Upper lobe of left lung (tissue), 6 donors: ENCODE measurements at regions not wholly inside any gene's neighbourhood (a gene's known extent, or its start where the extent isn't known, plus 50 kb on each side); places are given as distances from the start of the nearest gene placed in this dataset.
A peak's percentile ranks its signal among the peaks of the same experiment; 100 is the strongest.

Experiments
- ATAC-seq, 2 donors: fragments of 200-7000 bp; cut with Tn5 transposase; one replicate each; pipeline ENCODE4 v1.9.1; 2022; ENCODE audit warnings: mild to moderate bottlenecking in 2 of 2, moderate library complexity in 2 of 2; ENCODE audit not compliant: low FRiP score in 2 of 2
- DNase-seq, 2 donors: peaks; one replicate each; pipeline ENCODE4 v3.0.0-alpha.2; 2019 to 2020
- H3K27ac ChIP-seq, 4 donors: fragments of 200-600 bp; sonication (generic); one replicate each; pipeline ENCODE4 v1.5.1; 2016 to 2019
- H3K27me3 ChIP-seq, 4 donors: fragments of 200-600 bp; sonication (generic); one replicate each; pipeline ENCODE4 v1.5.1; 2017 to 2019
- H3K36me3 ChIP-seq, 4 donors: fragments of 200-600 bp; sonication (generic); one replicate each; pipeline ENCODE4 v1.5.1; 2016 to 2019
- H3K4me1 ChIP-seq, 4 donors: fragments of 200-600 bp; sonication (generic); one replicate each; pipeline ENCODE4 v1.5.1; 2018 to 2019
- H3K4me3 ChIP-seq, 4 donors: fragments of 200-600 bp; sonication (generic); one replicate each; pipeline ENCODE4 v1.5.1; 2017 to 2019; ENCODE audit warnings: mild to moderate bottlenecking in 2 of 4, moderate library complexity in 1 of 4
- H3K9me3 ChIP-seq, 4 donors: fragments of 200-600 bp; sonication (generic); one replicate each; pipeline ENCODE4 v1.5.1; 2018 to 2019
- CTCF ChIP-seq, 6 experiments: fragments of 450-650 bp in 4 of 6; fragments of 200-600 bp in 2 of 6; sonication (generic) in 2 of 6; IDR thresholded peaks; one replicate each; pipeline ENCODE4 v1.5.1; 2016 to 2019; ENCODE audit warnings: antibody characterized with exemption in 6 of 6
- EP300 ChIP-seq, 4 donors: sonication (generic); formaldehyde crosslinking; IDR thresholded peaks; one replicate each; pipeline ENCODE4 v1.5.1; 2017; ENCODE audit warnings: antibody characterized with exemption in 4 of 4, control low read depth in 2 of 4
- POLR2A ChIP-seq, 4 donors: fragments of 450-650 bp; IDR thresholded peaks; one replicate each; pipeline ENCODE4 v1.5.1; 2016 to 2017; ENCODE audit warnings: antibody characterized with exemption in 4 of 4, mild to moderate bottlenecking in 2 of 4
- POLR2AphosphoS5 ChIP-seq, 2 donors: sonication (generic); formaldehyde crosslinking; IDR thresholded peaks; one replicate each; pipeline ENCODE4 v1.5.1; 2017; ENCODE audit warnings: antibody characterized with exemption in 2 of 2
- WGBS, 2 donors: methylation state at CpG; one replicate each; pipeline ENCODE4 v1.1.5; 2017 to 2018; 5-methylcytosine and 5-hydroxymethylcytosine counted together
- donor health status: DM: no; HTN: no; CAD: no; lungs with moderate emphysema.
- donor health status: DM: no; HTN: yes; CAD: no; lungs with severe emphysema.

DNA sequence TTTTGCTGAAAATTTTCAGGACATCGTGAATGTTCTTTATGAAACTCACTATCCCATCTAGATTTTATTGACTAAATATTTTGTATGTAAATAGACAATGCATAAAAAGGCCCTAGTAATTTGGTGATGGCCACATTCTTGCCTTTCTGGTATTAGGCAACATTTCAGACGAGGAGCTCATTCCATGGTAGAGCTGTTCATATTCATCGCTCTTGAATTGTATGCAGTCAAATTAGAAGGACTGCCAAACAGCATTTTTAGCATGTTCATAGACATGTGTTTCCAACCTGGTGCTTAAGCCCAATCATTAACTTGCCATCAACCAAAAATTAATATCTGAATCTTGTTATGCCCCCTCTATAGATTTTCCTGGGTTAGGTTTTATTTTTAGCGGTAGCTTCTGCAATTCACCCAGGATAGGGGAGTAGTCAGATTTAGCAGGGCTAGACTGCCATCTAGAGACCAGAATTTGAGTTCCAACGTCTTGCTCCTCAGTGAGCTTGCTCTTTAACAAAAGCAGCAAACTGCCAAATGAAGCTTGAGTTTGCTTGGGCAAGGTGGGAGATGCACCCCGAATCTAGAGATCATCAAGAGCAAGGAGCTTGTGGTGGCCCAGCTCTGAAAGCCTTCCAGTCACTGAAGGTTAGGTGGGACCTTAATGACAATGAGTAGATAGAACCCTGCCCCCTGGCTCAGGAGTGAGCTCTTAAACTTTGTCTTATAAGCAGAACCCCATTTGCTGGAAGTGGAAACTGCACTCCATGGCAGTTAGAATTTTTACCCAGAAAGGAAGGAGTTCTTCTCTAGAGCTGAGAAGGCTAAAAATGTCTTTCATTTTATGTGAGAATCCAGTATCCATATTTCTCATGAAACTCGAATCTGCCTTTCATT lies 456.2 kb downstream of the RASEF start:
- DNase-seq, result peak in 1 of 2 donors; percentile 34
- WGBS, 2 donors, result 46 to 52% methylated on average over 7 of the region's 7 CpGs
- Histone ChIP-seq H3K36me3 (no peaks in the 10 kb centered on the region), H3K27me3 (no peaks in the 10 kb centered on the region), H3K27ac (no peak overlapping the region), H3K4me1 (peaks cover 0 to 15% (median 7%) of the 10 kb centered on the region in 4 donors), H3K4me3 (no peak overlapping the region), H3K9me3 (no peaks in the 10 kb centered on the region)
- TF ChIP-seq CTCF (IDR thresholded peaks at IDR 0.05), result peak in 5 of 6 experiments; percentile 34 to 68 (median 53)
- no peak for TF ChIP-seq EP300 (IDR thresholded peaks at IDR 0.05)
- ATAC-seq, result peak in 1 of 2 donors; percentile 88

- H3K27ac ChIP-seq, result no peak overlapping the region
- ATAC-seq, result no peak
- H3K4me1 ChIP-seq, result peaks cover 0 to 15% (median 7%) of the 10 kb centered on the region in 4 donors
- H3K27me3 ChIP-seq, result no peaks in the 10 kb centered on the region
- TF ChIP-seq CTCF (IDR thresholded peaks at IDR 0.05), result no peak
- TF ChIP-seq EP300 (IDR thresholded peaks at IDR 0.05), result no peak
- H3K36me3 ChIP-seq, result no peaks in the 10 kb centered on the region
- H3K9me3 ChIP-seq, result no peaks in the 10 kb centered on the region
- no peak overlapping the region for H3K4me3 ChIP-seq
- no peak for DNase-seq
- 62 to 74% methylated on average over 4 of the region's 4 CpGs for WGBS, 2 donors
Measured at GRCh38 chr9:82608487-82608886, 454.5 kb downstream of the RASEF start.

DNA sequence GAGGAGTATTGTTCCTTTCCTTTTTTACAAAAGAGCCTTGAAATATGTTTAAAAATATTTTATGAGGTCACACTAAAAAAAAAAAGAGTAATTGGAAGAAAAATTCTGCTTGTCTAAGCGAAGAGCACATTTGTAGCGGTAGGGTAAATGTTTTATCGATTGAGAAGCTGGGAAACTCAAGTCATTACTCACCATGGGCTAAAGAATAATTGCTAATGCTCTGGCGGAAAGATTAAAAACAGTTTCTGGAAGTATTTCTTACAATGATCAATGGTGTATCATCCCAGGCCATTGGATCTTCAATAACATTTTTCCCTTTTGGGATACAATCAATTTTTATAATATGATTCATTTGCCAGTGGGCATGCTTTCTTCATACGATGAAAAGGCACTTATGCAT lies 450.0 kb downstream of the RASEF start:
- Histone ChIP-seq H3K4me1 (no peaks in the 10 kb centered on the region), H3K27ac (no peak overlapping the region), H3K9me3 (no peaks in the 10 kb centered on the region), H3K36me3 (no peaks in the 10 kb centered on the region), H3K27me3 (no peaks in the 10 kb centered on the region), H3K4me3 (no peak overlapping the region)
- TF ChIP-seq POLR2AphosphoS5 (IDR thresholded peaks at IDR 0.05) (no peak), POLR2A (IDR thresholded peaks at IDR 0.05) (no peak), CTCF (IDR thresholded peaks at IDR 0.05) (no peak), EP300 (IDR thresholded peaks at IDR 0.05) (no peak)
- DNase-seq (no peak), ATAC-seq (no peak)
- WGBS, 2 donors, result 84 to 86% methylated on average over 5 of the region's 5 CpGs

DNA sequence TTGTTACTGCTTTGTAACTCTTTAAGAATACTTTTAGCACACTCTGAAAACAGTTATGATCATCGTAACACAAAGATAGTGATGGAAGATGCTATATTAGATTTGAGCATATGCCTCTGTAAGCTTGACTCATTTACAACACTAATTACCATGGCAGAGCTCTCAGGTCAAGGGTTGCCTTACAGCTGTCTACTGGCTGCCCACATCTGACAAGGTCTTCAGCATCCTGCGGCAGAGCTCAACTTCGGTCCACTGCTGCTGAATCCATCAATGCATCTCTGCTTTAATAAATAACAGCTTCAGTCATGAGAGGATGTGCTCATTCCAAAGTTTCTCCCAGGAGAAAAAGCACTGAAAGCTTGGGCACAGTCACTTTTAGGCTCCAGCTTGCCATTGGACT lies 449.4 kb downstream of the RASEF start:
- Histone ChIP-seq H3K4me1 (no peaks in the 10 kb centered on the region), H3K27me3 (no peaks in the 10 kb centered on the region), H3K36me3 (no peaks in the 10 kb centered on the region), H3K4me3 (no peak overlapping the region), H3K9me3 (no peaks in the 10 kb centered on the region), H3K27ac (no peak overlapping the region)
- TF ChIP-seq POLR2AphosphoS5 (IDR thresholded peaks at IDR 0.05) (no peak), POLR2A (IDR thresholded peaks at IDR 0.05) (no peak), CTCF (IDR thresholded peaks at IDR 0.05) (no peak)
- ATAC-seq (no peak), DNase-seq (no peak)
- WGBS, 2 donors, result 89 to 94% methylated on average over 3 of the region's 3 CpGs

DNA sequence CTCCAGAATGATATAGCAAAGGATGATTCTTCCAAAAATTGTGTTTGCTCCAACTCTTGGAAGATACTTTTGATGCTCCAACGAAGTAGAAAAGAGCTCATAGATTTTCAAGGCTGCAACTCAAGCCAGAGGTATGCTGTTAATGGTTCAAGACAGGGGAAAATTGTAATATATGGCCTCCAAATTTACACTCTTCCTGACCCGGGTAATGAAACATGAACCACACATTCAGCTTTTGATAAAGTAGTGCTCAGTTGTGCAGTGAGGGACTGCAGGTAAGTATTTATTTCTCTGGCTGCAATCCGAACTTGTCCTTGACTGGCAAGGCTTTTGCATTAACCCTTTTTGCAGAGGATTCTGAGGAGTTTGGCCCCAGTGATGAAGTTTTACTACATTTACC lies 446.4 kb downstream of the RASEF start:
- Histone ChIP-seq H3K9me3 (no peaks in the 10 kb centered on the region), H3K4me3 (no peak overlapping the region), H3K27me3 (no peaks in the 10 kb centered on the region), H3K4me1 (no peaks in the 10 kb centered on the region), H3K36me3 (no peaks in the 10 kb centered on the region), H3K27ac (no peak overlapping the region)
- DNase-seq (no peak), ATAC-seq (no peak)
- 74 to 76% methylated on average over 3 of the region's 3 CpGs for WGBS, 2 donors
- TF ChIP-seq CTCF (IDR thresholded peaks at IDR 0.05) (no peak), POLR2A (IDR thresholded peaks at IDR 0.05) (no peak), EP300 (IDR thresholded peaks at IDR 0.05) (no peak), POLR2AphosphoS5 (IDR thresholded peaks at IDR 0.05) (no peak)
